Upper lobe of left lung (tissue), 4 donors: ENCODE measurements at regions not wholly inside any gene's neighbourhood (a gene's known extent, or its start where the extent isn't known, plus 50 kb on each side); places are given as distances from the start of the nearest gene placed in this dataset.

ENCODE experiments used
- POLR2A ChIP-seq, 4 donors: fragments of 450-650 bp; IDR thresholded peaks; one replicate each; pipeline ENCODE4 v1.5.1; 2016 to 2017; ENCODE audit warnings: antibody characterized with exemption in 4 of 4, mild to moderate bottlenecking in 2 of 4
- POLR2AphosphoS5 ChIP-seq, 2 donors: sonication (generic); formaldehyde crosslinking; IDR thresholded peaks; one replicate each; pipeline ENCODE4 v1.5.1; 2017; ENCODE audit warnings: antibody characterized with exemption in 2 of 2
- TF ChIP-seq, protein P1 (sequence below), 6 experiments: fragments of 450-650 bp in 4 of 6; fragments of 200-600 bp in 2 of 6; sonication (generic) in 2 of 6; IDR thresholded peaks; one replicate each; pipeline ENCODE4 v1.5.1; 2016 to 2019; ENCODE audit warnings: antibody characterized with exemption in 6 of 6

DNA sequence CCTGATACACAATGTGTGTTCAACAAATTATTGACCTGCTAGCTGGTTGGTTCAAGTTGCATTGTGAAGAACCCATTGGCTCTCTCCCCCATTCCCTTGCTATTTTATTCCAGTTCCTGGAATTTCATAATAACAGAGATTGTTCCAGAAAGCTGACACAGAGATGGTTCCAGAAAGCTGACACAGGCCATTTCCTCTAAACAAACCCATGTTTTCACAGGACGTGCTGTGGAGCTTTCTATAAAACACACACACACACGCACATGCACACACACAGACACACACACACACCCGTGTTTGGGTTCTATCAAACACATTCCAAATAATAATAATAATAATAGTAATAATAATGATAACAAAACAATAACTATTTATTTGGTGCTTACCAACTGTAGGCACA is 259.1 kb downstream of the CLIC5 start:
- TF ChIP-seq, protein P1, sequence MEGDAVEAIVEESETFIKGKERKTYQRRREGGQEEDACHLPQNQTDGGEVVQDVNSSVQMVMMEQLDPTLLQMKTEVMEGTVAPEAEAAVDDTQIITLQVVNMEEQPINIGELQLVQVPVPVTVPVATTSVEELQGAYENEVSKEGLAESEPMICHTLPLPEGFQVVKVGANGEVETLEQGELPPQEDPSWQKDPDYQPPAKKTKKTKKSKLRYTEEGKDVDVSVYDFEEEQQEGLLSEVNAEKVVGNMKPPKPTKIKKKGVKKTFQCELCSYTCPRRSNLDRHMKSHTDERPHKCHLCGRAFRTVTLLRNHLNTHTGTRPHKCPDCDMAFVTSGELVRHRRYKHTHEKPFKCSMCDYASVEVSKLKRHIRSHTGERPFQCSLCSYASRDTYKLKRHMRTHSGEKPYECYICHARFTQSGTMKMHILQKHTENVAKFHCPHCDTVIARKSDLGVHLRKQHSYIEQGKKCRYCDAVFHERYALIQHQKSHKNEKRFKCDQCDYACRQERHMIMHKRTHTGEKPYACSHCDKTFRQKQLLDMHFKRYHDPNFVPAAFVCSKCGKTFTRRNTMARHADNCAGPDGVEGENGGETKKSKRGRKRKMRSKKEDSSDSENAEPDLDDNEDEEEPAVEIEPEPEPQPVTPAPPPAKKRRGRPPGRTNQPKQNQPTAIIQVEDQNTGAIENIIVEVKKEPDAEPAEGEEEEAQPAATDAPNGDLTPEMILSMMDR (IDR thresholded peaks at IDR 0.05) = no peak
- no peak for TF ChIP-seq POLR2A (IDR thresholded peaks at IDR 0.05)
- no peak for TF ChIP-seq POLR2AphosphoS5 (IDR thresholded peaks at IDR 0.05)
